ENCODE measurements at regions not wholly inside any gene's neighbourhood (a gene's known extent, or its start where the extent isn't known, plus 50 kb on each side); places are given as distances from the start of the nearest gene placed in this dataset.
A peak's percentile ranks its signal among the peaks of the same experiment; 100 is the strongest.
"Not testable (repeated sequence)": the region's sequence is repeated elsewhere in the genome, so short reads cannot be mapped to it uniquely, and the experiment has no call there.

DNA sequence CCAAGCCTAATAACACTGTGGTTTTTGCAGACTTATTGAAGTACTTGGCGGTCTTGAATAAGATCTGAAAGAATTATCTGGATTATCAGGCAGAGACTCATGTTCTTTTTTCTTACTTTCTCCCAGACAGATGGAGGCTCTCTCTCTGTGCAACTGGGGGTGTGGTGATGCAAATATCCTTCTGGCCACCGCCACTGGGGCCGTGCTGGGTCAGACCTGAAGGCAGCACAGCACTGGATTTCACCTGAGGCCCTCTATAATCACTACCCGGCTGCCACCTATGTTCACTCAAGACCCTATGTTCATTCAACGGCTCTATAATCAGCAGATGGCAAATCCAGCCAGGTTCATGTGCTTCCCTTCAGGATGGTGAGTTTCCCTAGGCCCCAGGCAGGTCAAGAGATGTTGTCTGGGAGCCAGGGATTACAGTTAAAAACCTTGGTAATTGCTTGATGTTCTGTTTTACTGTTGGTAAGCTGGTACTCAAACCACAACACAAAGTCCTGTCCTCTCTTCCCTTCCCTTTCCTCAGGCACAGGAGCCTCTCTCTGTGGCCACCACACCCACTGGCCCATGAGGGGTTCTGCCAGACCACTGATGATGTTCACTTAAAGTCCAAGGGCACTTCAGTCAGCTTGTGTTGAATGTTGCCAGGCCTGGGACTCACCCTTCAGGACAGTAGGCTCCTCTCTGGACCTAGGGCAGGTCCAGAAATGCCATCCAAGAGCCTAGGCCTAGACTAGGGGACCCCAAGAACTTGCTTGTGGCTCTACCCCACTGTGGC lies 205.3 kb upstream of the GCFC2 start:
- H3K36me3 ChIP-seq (ENCODE audit: low read depth) = no peaks in the 10 kb centered on the region
- ATAC-seq (ENCODE audit: low read depth) (no peak), DNase-seq (ENCODE audit: low spot score) (no peak)
- no peak overlapping the region for H3K27ac ChIP-seq (ENCODE audit: poor library complexity, severe bottlenecking)
- no peaks in the 10 kb centered on the region for H3K4me1 ChIP-seq (ENCODE audit: insufficient read depth, poor library complexity, severe bottlenecking)
- H3K9me3 ChIP-seq (ENCODE audit: severe bottlenecking) = no peaks in the 10 kb centered on the region
- peaks cover 12% of the 10 kb centered on the region for H3K27me3 ChIP-seq (ENCODE audit: insufficient read depth, poor library complexity, severe bottlenecking)
- H3K4me3 ChIP-seq (ENCODE audit: severe bottlenecking) = no peak overlapping the region
- TF ChIP-seq, protein P1, sequence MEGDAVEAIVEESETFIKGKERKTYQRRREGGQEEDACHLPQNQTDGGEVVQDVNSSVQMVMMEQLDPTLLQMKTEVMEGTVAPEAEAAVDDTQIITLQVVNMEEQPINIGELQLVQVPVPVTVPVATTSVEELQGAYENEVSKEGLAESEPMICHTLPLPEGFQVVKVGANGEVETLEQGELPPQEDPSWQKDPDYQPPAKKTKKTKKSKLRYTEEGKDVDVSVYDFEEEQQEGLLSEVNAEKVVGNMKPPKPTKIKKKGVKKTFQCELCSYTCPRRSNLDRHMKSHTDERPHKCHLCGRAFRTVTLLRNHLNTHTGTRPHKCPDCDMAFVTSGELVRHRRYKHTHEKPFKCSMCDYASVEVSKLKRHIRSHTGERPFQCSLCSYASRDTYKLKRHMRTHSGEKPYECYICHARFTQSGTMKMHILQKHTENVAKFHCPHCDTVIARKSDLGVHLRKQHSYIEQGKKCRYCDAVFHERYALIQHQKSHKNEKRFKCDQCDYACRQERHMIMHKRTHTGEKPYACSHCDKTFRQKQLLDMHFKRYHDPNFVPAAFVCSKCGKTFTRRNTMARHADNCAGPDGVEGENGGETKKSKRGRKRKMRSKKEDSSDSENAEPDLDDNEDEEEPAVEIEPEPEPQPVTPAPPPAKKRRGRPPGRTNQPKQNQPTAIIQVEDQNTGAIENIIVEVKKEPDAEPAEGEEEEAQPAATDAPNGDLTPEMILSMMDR (IDR thresholded peaks at IDR 0.05; ENCODE audit: poor library complexity, severe bottlenecking) = no peak

DNA sequence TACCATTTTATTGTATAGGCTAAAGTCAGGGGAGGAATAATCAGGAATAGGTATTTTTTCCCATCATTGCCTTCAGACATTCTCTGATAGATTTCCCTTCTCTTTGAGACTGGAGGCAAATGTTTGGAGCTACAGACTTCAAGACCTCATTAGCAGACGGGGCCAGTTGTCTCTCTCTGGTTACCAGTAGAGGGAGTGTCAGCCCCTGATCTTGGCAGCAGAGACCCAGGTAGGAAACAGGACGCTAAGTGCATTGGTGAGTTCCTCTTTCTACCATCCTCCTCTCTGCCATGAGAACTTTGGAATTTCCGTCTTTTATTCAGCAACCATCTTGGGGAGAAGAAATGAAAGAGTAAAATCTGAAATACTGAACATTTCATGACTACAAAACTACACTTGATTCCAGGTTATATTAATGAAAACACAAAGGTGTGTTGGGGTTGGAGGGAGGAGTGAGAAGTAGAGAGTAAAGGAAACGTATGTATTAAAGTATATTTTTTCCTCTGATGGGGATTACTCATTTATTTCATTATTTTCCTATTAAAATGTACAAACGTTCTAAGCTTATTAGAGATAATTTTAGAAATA lies 186.2 kb upstream of the GCFC2 start:
- no peak for DNase-seq (ENCODE audit: low spot score)
- Histone ChIP-seq H3K27me3 (ENCODE audit: insufficient read depth, poor library complexity, severe bottlenecking) (peaks cover 12% of the 10 kb centered on the region), H3K4me1 (ENCODE audit: insufficient read depth, poor library complexity, severe bottlenecking) (no peaks in the 10 kb centered on the region), H3K36me3 (ENCODE audit: low read depth) (no peaks in the 10 kb centered on the region), H3K27ac (ENCODE audit: poor library complexity, severe bottlenecking) (no peak overlapping the region), H3K4me3 (ENCODE audit: severe bottlenecking) (no peak overlapping the region), H3K9me3 (ENCODE audit: severe bottlenecking) (no peaks in the 10 kb centered on the region)
- TF ChIP-seq, protein P1 (IDR thresholded peaks at IDR 0.05; ENCODE audit: poor library complexity, severe bottlenecking) = peak; percentile 79
- peak; percentile 88 for ATAC-seq (ENCODE audit: low read depth)

DNA sequence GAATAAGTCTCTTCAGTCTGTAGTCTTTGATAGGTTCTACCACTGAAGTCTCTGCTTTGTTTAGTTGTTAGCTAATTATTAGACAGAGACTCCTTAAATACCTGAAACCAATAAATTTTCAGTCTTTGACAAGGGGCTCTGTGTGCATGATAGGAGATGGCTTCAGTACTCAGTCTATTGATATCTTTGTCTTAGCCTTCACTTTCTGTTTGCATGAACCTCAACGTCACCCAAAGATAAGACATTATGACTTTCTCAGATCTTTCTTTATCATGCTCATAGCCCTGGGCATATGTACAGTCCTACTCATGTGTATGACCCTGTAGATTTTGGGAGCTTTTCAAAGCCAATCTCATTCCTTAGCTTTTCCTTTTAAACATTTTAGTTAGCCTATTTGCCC lies 183.5 kb upstream of the GCFC2 start:
- ATAC-seq (ENCODE audit: low read depth) (no peak), DNase-seq (ENCODE audit: low spot score) (no peak)
- H3K9me3 ChIP-seq (ENCODE audit: severe bottlenecking) = no peaks in the 10 kb centered on the region

DNA sequence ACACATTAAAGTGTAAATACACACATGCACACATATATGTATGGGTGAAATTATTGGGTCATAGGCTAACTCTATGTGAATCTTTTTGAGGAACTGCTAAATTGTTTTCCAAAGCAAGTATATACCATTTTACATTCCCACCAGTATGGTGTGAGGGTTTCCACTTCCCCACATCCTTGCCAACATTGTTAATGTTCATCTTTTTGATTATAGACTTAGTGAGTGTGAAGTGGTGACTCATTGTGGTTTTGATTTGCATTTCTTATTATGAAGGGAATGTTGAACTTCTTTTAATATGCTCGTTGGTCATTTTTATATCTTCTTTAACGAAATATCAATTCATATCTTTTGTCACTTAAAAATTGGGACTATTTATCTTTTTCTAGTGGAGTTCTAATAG lies 181.8 kb upstream of the GCFC2 start:
- no peak for DNase-seq (ENCODE audit: low spot score)
- TF ChIP-seq, protein P1 (IDR thresholded peaks at IDR 0.05; ENCODE audit: poor library complexity, severe bottlenecking) = no peak
- no peak for ATAC-seq (ENCODE audit: low read depth)

More for the DNA sequence above, 183.5 kb upstream of the GCFC2 start:
- no peak overlapping the region for H3K27ac ChIP-seq (ENCODE audit: poor library complexity, severe bottlenecking)
- no peaks in the 10 kb centered on the region for H3K4me1 ChIP-seq (ENCODE audit: insufficient read depth, poor library complexity, severe bottlenecking)
- peaks cover 22% of the 10 kb centered on the region for H3K27me3 ChIP-seq (ENCODE audit: insufficient read depth, poor library complexity, severe bottlenecking)
- no peaks in the 10 kb centered on the region for H3K36me3 ChIP-seq (ENCODE audit: low read depth)
- H3K4me3 ChIP-seq (ENCODE audit: severe bottlenecking) = no peak overlapping the region
- TF ChIP-seq, protein P1 (IDR thresholded peaks at IDR 0.05; ENCODE audit: poor library complexity, severe bottlenecking) = no peak

DNA sequence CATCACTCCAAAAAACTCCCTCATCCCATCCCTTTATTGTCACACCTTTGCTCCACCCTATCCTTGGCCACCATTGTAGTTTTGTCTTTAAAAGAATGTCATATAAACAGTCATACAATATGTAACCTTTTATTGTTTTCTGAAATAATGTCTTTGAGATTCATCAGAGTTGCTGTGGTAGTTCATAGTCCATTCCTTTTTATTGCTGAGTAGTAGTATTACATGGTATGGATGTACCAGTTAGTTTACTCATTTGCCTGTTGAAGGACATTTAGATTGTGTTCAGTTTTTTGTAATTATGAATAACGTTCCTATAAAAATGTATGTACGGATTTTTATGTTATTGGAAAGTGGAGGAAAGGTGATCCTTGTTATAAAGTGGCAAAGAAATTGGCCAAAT lies 171.8 kb upstream of the GCFC2 start:
- Histone ChIP-seq H3K9me3 (ENCODE audit: severe bottlenecking) (no peaks in the 10 kb centered on the region), H3K4me1 (ENCODE audit: insufficient read depth, poor library complexity, severe bottlenecking) (no peaks in the 10 kb centered on the region), H3K4me3 (ENCODE audit: severe bottlenecking) (no peak overlapping the region), H3K27me3 (ENCODE audit: insufficient read depth, poor library complexity, severe bottlenecking) (peaks cover 8% of the 10 kb centered on the region), H3K36me3 (ENCODE audit: low read depth) (no peaks in the 10 kb centered on the region), H3K27ac (ENCODE audit: poor library complexity, severe bottlenecking) (no peak overlapping the region)
- DNase-seq (ENCODE audit: low spot score) (no peak), ATAC-seq (ENCODE audit: low read depth) (no peak)
- TF ChIP-seq, protein P1 (IDR thresholded peaks at IDR 0.05; ENCODE audit: poor library complexity, severe bottlenecking) = no peak

More for the DNA sequence above, 181.8 kb upstream of the GCFC2 start:
- no peak overlapping the region for H3K4me3 ChIP-seq (ENCODE audit: severe bottlenecking)
- H3K36me3 ChIP-seq (ENCODE audit: low read depth) = no peaks in the 10 kb centered on the region
- H3K27ac ChIP-seq (ENCODE audit: poor library complexity, severe bottlenecking) = no peak overlapping the region
- H3K27me3 ChIP-seq (ENCODE audit: insufficient read depth, poor library complexity, severe bottlenecking) = peaks cover 28% of the 10 kb centered on the region
- H3K9me3 ChIP-seq (ENCODE audit: severe bottlenecking) = no peaks in the 10 kb centered on the region
- no peaks in the 10 kb centered on the region for H3K4me1 ChIP-seq (ENCODE audit: insufficient read depth, poor library complexity, severe bottlenecking)

DNA sequence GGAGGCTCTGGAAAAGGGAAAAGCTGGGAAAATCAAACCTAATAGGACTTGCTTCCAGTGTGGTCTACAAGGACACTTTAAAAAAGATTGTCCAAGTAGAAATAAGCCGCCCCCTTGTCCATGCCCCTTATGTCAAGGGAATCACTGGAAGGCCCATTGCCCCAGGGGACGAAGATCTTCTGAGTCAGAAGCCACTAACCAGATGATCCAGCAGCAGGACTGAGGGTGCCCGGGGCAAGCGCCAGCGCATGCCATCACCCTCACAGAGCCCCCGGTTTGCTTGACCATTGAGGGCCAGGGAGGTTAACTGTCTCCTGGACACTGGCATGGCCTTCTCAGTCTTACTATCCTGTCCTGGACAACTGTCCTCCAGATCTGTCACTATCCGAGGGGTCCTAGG lies 164.9 kb upstream of the GCFC2 start:
- H3K27me3 ChIP-seq (ENCODE audit: insufficient read depth, poor library complexity, severe bottlenecking); H3K4me3 ChIP-seq (ENCODE audit: severe bottlenecking); H3K36me3 ChIP-seq (ENCODE audit: low read depth); H3K27ac ChIP-seq (ENCODE audit: poor library complexity, severe bottlenecking); H3K4me1 ChIP-seq (ENCODE audit: insufficient read depth, poor library complexity, severe bottlenecking); H3K9me3 ChIP-seq (ENCODE audit: severe bottlenecking); ATAC-seq (ENCODE audit: low read depth); DNase-seq (ENCODE audit: low spot score): not testable (repeated sequence)
